GM23338 (cell line): ENCODE measurements at regions not wholly inside any gene's neighbourhood (a gene's known extent, or its start where the extent isn't known, plus 50 kb on each side); places are given as distances from the start of the nearest gene placed in this dataset.
A peak's percentile ranks its signal among the peaks of the same experiment; 100 is the strongest.

ENCODE experiments used
- ATAC-seq: fragments of 200-7000 bp; cut with Tn5 transposase; 3 replicates; pipeline ENCODE4 v1.9.1; 2020
- DNase-seq: peaks from one replicate; pipeline ENCODE4 v3.0.0-alpha.2; 2015; ENCODE audit warnings: low spot score
- H2AFZ ChIP-seq: fragments of 200-600 bp; sonication (generic); 2 replicates; pipeline ENCODE4 v1.8.0; 2016; ENCODE audit warnings: antibody characterized with exemption, mild to moderate bottlenecking, moderate library complexity
- H3F3A ChIP-seq: fragments of 200-600 bp; sonication (generic); replicated peaks from 2 replicates; pipeline ENCODE4 v1.8.0; 2017; ENCODE audit warnings: antibody characterized with exemption, mixed run types, low read depth
- H3K27ac ChIP-seq: fragments of 200-600 bp; sonication (generic); 2 replicates; pipeline ENCODE4 v1.6.1; 2016; ENCODE audit warnings: low read depth
- H3K27me3 ChIP-seq: fragments of 200-600 bp; sonication (generic); 2 replicates; pipeline ENCODE4 v1.8.0; 2016; ENCODE audit warnings: mild to moderate bottlenecking, mixed run types, moderate library complexity; ENCODE audit not compliant: insufficient read depth
- H3K36me3 ChIP-seq: fragments of 200-600 bp; sonication (generic); 2 replicates; pipeline ENCODE4 v1.8.0; 2016; ENCODE audit warnings: mild to moderate bottlenecking; ENCODE audit not compliant: insufficient read depth
- H3K4me1 ChIP-seq: fragments of 200-600 bp; sonication (generic); 2 replicates; pipeline ENCODE4 v1.8.0; 2016; ENCODE audit warnings: mild to moderate bottlenecking, moderate library complexity; ENCODE audit not compliant: insufficient read depth
- H3K4me2 ChIP-seq: fragments of 200-600 bp; sonication (generic); 2 replicates; pipeline ENCODE4 v1.7.1; 2017; ENCODE audit warnings: mixed run types
- H3K4me3 ChIP-seq: fragments of 200-600 bp; sonication (generic); 2 replicates; pipeline ENCODE4 v1.6.1; 2016; ENCODE audit warnings: mixed run types
- H3K79me2 ChIP-seq: fragments of 200-600 bp; sonication (generic); replicated peaks from 2 replicates; pipeline ENCODE4 v1.8.0; 2017; ENCODE audit warnings: mild to moderate bottlenecking; ENCODE audit not compliant: insufficient read depth
- H3K9me2 ChIP-seq: fragments of 200-600 bp; sonication (generic); 2 replicates; pipeline ENCODE4 v1.8.0; 2017; ENCODE audit not compliant: insufficient read depth
- H4K20me1 ChIP-seq: fragments of 200-600 bp; sonication (generic); replicated peaks from 2 replicates; pipeline ENCODE4 v1.8.0; 2017; ENCODE audit warnings: mild to moderate bottlenecking; ENCODE audit not compliant: insufficient read depth
- H3K27ac Mint-ChIP-seq: 2 replicates; pipeline ENCODE4 v1.8.0; 2020; ENCODE audit warnings: inconsistent platforms, mild to moderate bottlenecking, moderate library complexity, mixed read lengths
- H3K27me3 Mint-ChIP-seq: 3 replicates; pipeline ENCODE4 v1.8.0; 2022; ENCODE audit warnings: low read depth, mild to moderate bottlenecking, moderate library complexity, mixed read lengths, inconsistent platforms; ENCODE audit not compliant: insufficient read depth, poor library complexity
- H3K36me3 Mint-ChIP-seq: 3 replicates; pipeline ENCODE4 v1.8.0; 2021; ENCODE audit warnings: low read depth, mild to moderate bottlenecking, inconsistent platforms, moderate library complexity, mixed read lengths
- H3K4me1 Mint-ChIP-seq: 3 replicates; pipeline ENCODE4 v1.8.0; 2020; ENCODE audit warnings: mild to moderate bottlenecking, inconsistent platforms, mixed read lengths
- H3K4me3 Mint-ChIP-seq: 3 replicates; pipeline ENCODE4 v1.8.0; 2021; ENCODE audit warnings: moderate library complexity, mild to moderate bottlenecking, inconsistent platforms, mixed read lengths
- H3K9me3 Mint-ChIP-seq: 3 replicates; pipeline ENCODE4 v1.8.0; 2020; ENCODE audit warnings: moderate library complexity, mild to moderate bottlenecking, inconsistent platforms, mixed read lengths
- CREB1 ChIP-seq: fragments of 250-450 bp; sonication (Bioruptor Pico); IDR thresholded peaks from 2 replicates; pipeline ENCODE4 v1.5.0; 2020; ENCODE audit warnings: low read depth, mild to moderate bottlenecking, moderate library complexity
- JUNB ChIP-seq: IDR thresholded peaks from one replicate; pipeline ENCODE4 v1.6.1; 2016; ENCODE audit warnings: antibody characterized with exemption; ENCODE audit not compliant: unreplicated experiment
- NANOG ChIP-seq: IDR thresholded peaks from 2 replicates; pipeline ENCODE4 v1.6.1; 2016; ENCODE audit warnings: antibody characterized with exemption, borderline replicate concordance
- REST ChIP-seq: IDR thresholded peaks from one replicate; pipeline ENCODE4 v1.6.1; 2018; ENCODE audit warnings: antibody characterized with exemption; ENCODE audit not compliant: unreplicated experiment
- ZNF462 ChIP-seq: fragments of 250-450 bp; sonication (Bioruptor Pico); IDR thresholded peaks from 2 replicates; pipeline ENCODE4 v1.5.0; 2020; ENCODE audit warnings: mild to moderate bottlenecking, moderate library complexity

- Mint-ChIP-seq H3K27ac (peak overlapping the region; percentile 78), H3K4me1 (peaks cover 31% of the 10 kb centered on the region), H3K27me3 (peaks cover 2% of the 10 kb centered on the region), H3K9me3 (peaks cover 4% of the 10 kb centered on the region; the same call in 1 of the 3 replicates), H3K4me3 (peak overlapping the region; percentile 45; the same call in 2 of the 3 replicates), H3K36me3 (no peaks in the 10 kb centered on the region)
- Histone ChIP-seq H3F3A (no peaks in the 10 kb centered on the region), H4K20me1 (no peaks in the 10 kb centered on the region), H3K27me3 (no peaks in the 10 kb centered on the region), H3K9me2 (0 out of 2 replicates have a peak, but pooled peaks cover 3% of the 10 kb centered on the region), H3K27ac (peak overlapping the region; percentile 90), H3K4me1 (peaks cover 22% of the 10 kb centered on the region), H3K79me2 (no peaks in the 10 kb centered on the region), H3K4me2 (peak overlapping the region; percentile 66), H2AFZ (peak overlapping the region; percentile 19; the same call in 1 of the 2 replicates), H3K36me3 (no peaks in the 10 kb centered on the region), H3K4me3 (peak overlapping the region; percentile 29; the same call in 1 of the 2 replicates)
- ATAC-seq (peak; percentile 76), DNase-seq (peak; percentile 89)
- TF ChIP-seq NANOG: no peak
- no peak for TF ChIP-seq ZNF462 (CRISPR knock-in tag)
- TF ChIP-seq CREB1: no peak
- no peak for TF ChIP-seq REST
- no peak for TF ChIP-seq JUNB
Measured at GRCh38 chr12:115872919-115873357, 404.6 kb downstream of the MED13L start.
